ENCODE measurements at regions not wholly inside any gene's neighbourhood (a gene's known extent, or its start where the extent isn't known, plus 50 kb on each side); places are given as distances from the start of the nearest gene placed in this dataset.

DNA sequence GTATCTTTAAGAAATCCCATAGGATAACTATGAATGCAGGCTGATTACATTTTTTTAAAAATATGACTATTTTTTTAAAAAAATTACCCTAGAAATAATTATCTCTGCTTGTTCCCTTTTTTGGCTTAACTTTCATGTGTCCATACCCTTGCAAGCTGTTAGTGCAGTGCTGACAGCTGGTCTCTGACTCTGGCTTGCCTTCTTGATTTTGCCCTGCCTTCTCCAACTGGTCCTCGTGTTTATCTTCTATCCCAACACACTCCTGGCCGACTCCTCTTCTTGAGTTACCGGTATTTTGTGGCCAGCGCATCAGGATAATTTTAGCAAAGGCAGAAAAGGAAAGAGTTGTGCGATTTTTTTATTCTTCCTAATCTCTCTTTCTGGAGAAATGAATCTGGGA, 111.7 kb upstream of the STARD3NL start:
- TF ChIP-seq, protein P1, sequence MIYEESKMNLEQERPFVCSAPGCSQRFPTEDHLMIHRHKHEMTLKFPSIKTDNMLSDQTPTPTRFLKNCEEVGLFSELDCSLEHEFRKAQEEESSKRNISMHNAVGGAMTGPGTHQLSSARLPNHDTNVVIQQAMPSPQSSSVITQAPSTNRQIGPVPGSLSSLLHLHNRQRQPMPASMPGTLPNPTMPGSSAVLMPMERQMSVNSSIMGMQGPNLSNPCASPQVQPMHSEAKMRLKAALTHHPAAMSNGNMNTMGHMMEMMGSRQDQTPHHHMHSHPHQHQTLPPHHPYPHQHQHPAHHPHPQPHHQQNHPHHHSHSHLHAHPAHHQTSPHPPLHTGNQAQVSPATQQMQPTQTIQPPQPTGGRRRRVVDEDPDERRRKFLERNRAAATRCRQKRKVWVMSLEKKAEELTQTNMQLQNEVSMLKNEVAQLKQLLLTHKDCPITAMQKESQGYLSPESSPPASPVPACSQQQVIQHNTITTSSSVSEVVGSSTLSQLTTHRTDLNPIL (CRISPR knock-in tag; IDR thresholded peaks at IDR 0.05; ENCODE audit: low read depth), result no peak
- no peak for TF ChIP-seq SNAI2 (CRISPR knock-in tag; IDR thresholded peaks at IDR 0.05)
- no peak for TF ChIP-seq TOX (CRISPR knock-in tag; IDR thresholded peaks at IDR 0.05; ENCODE audit: borderline replicate concordance)
- TF ChIP-seq TCF4 (CRISPR knock-in tag; IDR thresholded peaks at IDR 0.05; ENCODE audit: borderline replicate concordance), result no peak
- TF ChIP-seq ISL1 (CRISPR knock-in tag; IDR thresholded peaks at IDR 0.05), result no peak
- TF ChIP-seq ZNF70 (CRISPR knock-in tag; IDR thresholded peaks at IDR 0.05), result no peak
- no peak for TF ChIP-seq ZNF565 (CRISPR knock-in tag; conservative IDR thresholded peaks at IDR 0.05; ENCODE audit: low read depth)
- TF ChIP-seq, protein P2, sequence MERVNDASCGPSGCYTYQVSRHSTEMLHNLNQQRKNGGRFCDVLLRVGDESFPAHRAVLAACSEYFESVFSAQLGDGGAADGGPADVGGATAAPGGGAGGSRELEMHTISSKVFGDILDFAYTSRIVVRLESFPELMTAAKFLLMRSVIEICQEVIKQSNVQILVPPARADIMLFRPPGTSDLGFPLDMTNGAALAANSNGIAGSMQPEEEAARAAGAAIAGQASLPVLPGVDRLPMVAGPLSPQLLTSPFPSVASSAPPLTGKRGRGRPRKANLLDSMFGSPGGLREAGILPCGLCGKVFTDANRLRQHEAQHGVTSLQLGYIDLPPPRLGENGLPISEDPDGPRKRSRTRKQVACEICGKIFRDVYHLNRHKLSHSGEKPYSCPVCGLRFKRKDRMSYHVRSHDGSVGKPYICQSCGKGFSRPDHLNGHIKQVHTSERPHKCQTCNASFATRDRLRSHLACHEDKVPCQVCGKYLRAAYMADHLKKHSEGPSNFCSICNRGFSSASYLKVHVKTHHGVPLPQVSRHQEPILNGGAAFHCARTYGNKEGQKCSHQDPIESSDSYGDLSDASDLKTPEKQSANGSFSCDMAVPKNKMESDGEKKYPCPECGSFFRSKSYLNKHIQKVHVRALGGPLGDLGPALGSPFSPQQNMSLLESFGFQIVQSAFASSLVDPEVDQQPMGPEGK (CRISPR knock-in tag; IDR thresholded peaks at IDR 0.05; ENCODE audit: borderline replicate concordance), result no peak
- no peak for TF ChIP-seq ZFP3 (CRISPR knock-in tag; IDR thresholded peaks at IDR 0.05)

Data from SK-N-SH treated with all-trans-retinoic acid at 6 μM for 48 hours (cell line).